Testis (tissue), 2 donors: ENCODE measurements at regions not wholly inside any gene's neighbourhood (a gene's known extent, or its start where the extent isn't known, plus 50 kb on each side); places are given as distances from the start of the nearest gene placed in this dataset.

ENCODE experiments used
- POLR2A ChIP-seq: fragments of 450-650 bp; IDR thresholded peaks from one replicate; pipeline ENCODE4 v1.6.1; 2017; ENCODE audit warnings: antibody characterized with exemption, mild to moderate bottlenecking, moderate library complexity
- TF ChIP-seq, protein P1 (sequence below), 3 experiments: fragments of 450-650 bp in 2 of 3; fragments of 200-600 bp in 1 of 3; sonication (generic) in 1 of 3; IDR thresholded peaks; one replicate each; pipeline ENCODE4 v1.5.1; 2016 to 2019; ENCODE audit warnings: antibody characterized with exemption in 3 of 3, mild to moderate bottlenecking in 2 of 3, moderate library complexity in 1 of 3

DNA sequence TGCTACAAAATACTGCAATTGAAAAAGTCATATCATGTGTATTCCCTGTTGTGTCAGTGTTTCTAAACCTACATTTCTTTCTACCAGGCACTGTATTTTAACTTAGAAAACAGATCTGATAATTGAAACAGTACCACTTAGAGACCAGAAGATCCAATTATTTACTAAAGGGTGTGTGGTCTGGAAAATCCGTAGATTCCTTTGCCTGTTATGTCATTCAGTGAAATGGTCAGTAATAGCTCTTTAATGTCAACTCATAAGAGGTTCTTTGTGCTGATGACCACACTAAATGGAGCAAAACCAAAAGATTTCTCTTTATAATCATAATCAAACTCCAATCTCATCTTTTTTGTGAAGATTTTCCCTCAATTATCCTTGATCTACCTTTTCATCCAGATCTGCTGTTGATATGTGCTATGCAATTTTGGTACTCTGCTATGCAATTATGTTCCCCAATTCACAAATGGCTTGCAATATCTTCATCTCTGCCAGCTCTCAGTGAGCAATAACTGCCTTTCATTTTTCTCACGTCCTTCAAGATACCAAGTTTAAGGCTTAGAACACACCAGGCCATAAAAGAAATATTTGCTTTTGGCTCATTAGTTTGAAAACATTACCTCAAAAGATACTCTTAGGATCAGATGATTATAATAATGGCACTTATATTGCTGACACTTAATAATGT, 165.5 kb downstream of the MOXD1 start:
- TF ChIP-seq, protein P1, sequence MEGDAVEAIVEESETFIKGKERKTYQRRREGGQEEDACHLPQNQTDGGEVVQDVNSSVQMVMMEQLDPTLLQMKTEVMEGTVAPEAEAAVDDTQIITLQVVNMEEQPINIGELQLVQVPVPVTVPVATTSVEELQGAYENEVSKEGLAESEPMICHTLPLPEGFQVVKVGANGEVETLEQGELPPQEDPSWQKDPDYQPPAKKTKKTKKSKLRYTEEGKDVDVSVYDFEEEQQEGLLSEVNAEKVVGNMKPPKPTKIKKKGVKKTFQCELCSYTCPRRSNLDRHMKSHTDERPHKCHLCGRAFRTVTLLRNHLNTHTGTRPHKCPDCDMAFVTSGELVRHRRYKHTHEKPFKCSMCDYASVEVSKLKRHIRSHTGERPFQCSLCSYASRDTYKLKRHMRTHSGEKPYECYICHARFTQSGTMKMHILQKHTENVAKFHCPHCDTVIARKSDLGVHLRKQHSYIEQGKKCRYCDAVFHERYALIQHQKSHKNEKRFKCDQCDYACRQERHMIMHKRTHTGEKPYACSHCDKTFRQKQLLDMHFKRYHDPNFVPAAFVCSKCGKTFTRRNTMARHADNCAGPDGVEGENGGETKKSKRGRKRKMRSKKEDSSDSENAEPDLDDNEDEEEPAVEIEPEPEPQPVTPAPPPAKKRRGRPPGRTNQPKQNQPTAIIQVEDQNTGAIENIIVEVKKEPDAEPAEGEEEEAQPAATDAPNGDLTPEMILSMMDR (IDR thresholded peaks at IDR 0.05): no peak
- no peak for TF ChIP-seq POLR2A
